HS-27A (cell line): ENCODE measurements at regions not wholly inside any gene's neighbourhood (a gene's known extent, or its start where the extent isn't known, plus 50 kb on each side); places are given as distances from the start of the nearest gene placed in this dataset.
"Not testable (repeated sequence)": the region's sequence is repeated elsewhere in the genome, so short reads cannot be mapped to it uniquely, and the experiment has no call there.

Experiments used
- DNase-seq: peaks from one replicate; pipeline ENCODE4 v3.0.0-alpha.2; 2012; ENCODE audit warnings: low read depth, missing footprints

- peak; percentile 7 for DNase-seq
Observed at GRCh38 chr1:68675336-68675735, 178.5 kb upstream of the DEPDC1 start.

DNA sequence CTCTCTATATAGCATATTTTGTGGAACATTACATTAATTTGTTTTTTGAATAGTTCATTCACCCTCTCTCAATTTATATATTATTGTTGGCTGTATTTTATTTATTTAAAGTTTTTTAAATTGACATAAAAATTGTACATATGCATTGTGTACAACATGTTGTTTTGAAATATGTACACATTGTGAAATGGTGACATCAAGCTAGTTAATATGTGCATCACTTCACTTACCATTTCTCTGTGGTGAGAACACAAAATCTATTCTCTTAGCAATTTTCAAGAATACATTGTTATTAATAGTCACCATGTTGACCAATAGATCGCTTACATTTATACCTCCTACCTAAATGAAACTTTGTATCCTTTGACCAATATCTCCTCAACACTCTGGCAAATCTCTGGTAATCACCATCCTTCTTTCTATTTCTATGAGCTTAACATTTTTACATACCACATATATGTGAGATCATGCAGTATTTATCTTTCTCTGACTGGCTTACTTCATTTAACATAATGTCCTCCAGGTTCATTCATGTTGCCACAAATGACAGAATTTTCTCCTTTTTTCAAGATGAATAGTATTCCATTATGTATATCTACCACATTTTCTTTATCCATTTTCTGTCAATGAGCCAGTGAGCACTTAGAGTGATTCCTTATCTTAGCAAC, 180.9 kb upstream of the DEPDC1 start:
- DNase-seq: no peak

DNA sequence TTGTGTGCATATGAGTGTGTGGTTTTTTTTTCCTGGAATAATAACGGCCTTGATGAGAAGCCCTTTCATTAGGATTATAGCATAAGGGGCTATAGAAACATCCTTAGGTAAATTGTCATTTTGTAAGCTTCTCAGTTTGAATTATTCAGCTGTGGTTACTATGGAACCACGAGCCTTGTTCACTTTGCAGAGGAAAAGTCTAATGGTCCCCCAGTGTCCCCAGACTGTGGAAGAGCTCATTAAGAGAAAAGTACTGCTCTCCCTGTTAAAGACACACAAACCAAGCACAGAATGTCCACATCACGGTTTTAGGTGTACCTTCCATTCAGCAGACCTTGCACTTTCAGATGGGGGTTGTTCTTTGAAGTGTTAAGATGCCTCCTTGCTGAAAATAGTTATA, 199.3 kb upstream of the DEPDC1 start:
- no peak for DNase-seq

- DNase-seq: no peak
Observed at GRCh38 chr1:68703921-68704354, 207.1 kb upstream of the DEPDC1 start.

GRCh38 chr1:68704800-68705443, 208.0 kb upstream of the DEPDC1 start:
- DNase-seq: no peak

- DNase-seq: no peak
Observed at GRCh38 chr1:68705466-68705865, 208.6 kb upstream of the DEPDC1 start.

GRCh38 chr1:68706639-68707317, 209.9 kb upstream of the DEPDC1 start:
- DNase-seq: no peak

DNA sequence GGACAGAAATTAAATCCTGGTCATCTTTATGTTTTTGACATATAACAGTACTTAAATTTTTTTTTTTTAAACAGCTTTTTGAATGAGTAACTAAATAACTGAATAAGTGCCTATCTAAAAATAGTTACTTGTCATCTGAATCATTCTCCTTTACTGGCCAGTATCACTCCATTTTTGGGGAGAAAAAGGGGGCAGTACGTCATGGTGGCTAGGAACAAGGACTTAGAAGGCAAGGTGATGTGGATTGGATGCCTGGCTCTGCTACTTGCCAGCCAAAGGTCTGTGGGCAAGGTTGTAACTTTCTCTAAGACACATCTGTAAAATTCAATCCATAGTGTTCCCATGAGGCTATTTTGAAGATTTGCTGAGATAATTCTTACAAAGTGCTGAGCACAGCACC, 220.4 kb upstream of the DEPDC1 start:
- DNase-seq: no peak

- no peak for DNase-seq
Observed at GRCh38 chr1:68720476-68720875, 223.6 kb upstream of the DEPDC1 start.

- DNase-seq: no peak
Observed at GRCh38 chr1:68723791-68724190, 226.9 kb upstream of the DEPDC1 start.

GRCh38 chr1:68725001-68725752, 228.3 kb upstream of the DEPDC1 start:
- DNase-seq: no peak

- DNase-seq: not testable (repeated sequence)
Observed at GRCh38 chr1:68739486-68739885, 242.6 kb upstream of the DEPDC1 start.

DNA sequence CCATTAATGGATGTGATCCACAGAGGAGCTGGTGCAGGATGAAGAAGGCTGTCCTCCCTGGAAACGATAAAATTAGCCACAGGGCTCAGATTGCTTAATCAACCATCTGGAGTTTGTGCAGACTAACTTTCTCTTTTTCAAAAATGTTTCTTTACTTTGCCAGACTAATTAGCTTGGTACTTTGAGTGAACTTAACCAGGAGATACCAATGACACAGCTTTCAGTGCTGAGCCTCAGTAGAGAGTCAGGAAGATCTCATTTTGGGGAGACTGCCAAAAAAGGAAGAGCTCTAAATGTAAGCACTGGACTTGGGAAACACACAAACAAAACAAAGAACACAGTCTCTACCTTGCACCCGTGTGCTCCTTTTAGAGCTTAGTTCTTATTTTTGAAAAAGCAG, 248.1 kb upstream of the DEPDC1 start:
- no peak for DNase-seq

DNA sequence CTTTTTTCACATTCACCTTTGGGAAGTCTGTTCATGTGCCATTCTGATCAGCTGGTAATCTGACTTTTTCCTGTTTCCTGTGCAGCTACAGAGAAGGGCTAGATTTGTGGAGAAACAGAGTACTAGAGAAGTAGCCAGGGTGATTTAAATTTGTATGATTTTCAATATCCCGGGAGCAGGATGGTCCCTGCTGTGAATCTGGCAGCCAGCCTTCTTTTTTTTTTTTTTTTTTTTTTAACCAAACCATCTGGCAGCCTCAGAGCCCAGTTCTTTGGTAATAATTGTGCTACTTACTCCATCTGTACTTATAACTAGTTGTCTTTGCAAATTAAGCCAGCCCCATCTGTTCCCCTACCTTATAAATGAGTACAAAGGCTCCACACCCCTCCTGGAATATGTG, 248.6 kb upstream of the DEPDC1 start:
- DNase-seq: no peak

- DNase-seq: no peak
Observed at GRCh38 chr1:68746378-68746777, 249.5 kb upstream of the DEPDC1 start.

DNA sequence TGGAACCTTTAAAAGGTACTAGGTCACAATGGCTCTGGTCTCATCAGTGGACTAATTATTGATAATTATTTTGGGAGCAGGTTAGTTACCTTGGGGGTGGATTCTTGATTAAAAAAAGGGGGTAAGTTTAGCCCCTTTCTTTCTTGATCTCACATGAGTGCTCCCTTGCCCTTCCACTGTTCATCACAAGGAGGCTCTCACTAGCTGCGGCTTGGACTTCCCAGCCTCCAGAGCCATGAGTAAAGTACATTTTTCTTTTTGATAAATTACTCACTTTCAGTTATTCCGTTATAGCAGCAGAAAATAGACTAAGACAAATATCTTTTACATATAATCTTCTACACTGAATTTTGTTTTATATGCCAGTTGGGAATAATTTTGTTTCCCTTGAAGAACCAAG, 254.8 kb upstream of the DEPDC1 start:
- DNase-seq: no peak

DNA sequence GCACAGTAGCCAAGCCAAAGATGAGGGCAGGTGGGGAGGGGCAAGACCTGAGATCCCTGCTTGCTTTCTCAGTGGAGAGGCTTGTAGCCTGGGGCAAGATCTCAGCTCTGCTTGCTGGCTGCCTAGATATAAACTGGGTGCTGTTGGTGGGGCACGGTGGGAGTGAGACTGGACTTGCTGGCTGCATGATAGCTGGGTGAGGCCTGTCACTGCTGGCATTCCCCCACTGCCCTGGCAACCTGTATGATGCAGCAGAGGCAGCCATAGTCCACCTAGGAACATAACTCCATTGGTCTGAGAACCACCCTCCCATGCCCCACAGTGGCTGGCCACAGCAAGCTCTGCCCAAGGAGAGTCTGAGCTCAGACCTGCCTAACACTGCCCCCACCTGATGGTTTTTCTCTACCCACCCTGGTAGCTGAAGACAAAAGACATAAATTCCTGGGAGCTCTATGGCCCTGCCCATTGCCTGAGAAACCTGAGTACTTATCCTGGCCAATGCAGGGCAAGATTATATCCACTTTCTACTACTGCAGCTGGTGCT, 261.9 kb upstream of the DEPDC1 start:
- no peak for DNase-seq

DNA sequence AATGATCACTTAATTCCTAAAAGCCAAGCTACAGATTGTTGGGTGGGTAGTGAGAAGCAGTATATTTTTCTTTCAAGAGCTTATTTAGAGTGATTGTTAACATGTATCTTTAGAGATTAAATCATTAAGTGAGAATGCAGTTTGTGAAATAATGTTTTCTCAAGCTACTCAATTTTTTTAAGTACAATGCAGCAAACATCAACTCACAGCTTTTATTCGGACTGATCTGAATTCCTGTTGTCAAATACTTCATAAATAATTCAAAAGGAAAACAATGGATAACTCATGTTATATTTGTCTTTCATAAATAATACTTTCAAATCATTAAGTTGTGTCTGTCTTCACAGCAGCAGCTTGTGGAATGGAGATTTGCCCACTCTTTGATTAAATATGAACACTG, 271.1 kb upstream of the DEPDC1 start:
- no peak for DNase-seq

DNA sequence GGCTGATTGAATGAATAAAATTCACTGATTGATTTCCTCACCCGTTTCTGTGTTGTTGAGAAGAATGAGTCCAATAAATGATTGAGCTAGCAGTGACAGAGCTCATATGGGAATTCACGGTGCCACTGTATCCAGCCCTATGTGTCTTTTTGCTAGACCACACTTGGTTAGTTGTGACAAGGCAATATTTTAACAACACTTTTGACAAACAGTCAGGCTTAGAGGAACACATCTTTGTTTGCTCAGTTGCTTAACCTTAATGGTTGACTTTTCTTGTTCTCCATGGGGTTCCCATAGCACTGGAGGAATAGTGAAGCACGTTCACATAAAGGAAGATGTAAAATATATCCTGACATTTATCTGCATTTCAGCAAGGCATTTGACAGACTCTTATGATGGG, 273.9 kb upstream of the DEPDC1 start:
- DNase-seq: no peak

- DNase-seq: no peak
Observed at GRCh38 chr1:68777851-68778250, 281.0 kb upstream of the DEPDC1 start.

DNA sequence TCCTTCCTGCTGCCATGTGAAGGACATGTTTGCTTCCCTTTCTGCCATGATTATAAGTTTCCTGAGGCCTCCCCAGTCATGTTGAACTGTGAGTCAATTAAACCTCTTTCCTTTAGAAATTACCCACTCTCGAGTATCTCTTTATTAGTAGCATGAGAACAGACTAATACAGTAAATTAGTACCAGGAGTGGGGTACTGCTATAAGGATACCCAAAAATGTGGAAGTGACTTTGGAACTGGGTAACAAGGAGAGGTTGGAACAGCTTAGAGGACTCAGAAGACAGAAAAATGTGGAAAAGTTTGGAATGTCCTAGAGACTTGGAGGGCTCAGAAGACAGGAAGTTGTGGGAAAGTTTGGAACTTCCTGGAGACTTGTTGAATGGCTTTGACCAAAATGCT, 283.0 kb upstream of the DEPDC1 start:
- not testable (repeated sequence) for DNase-seq

GRCh38 chr1:68780919-68781318, 284.0 kb upstream of the DEPDC1 start:
- DNase-seq: no peak
